ENCODE measurements at regions not wholly inside any gene's neighbourhood (a gene's known extent, or its start where the extent isn't known, plus 50 kb on each side); places are given as distances from the start of the nearest gene placed in this dataset.

- in situ Hi-C loops (cut with HindIII; ENCODE audit: extremely low pct_ligation_motif_present, low pct_unique_long_range_greater_than_20kb) = no loop called here
Measured at GRCh38 chr6:102981490-102982015, 1588.0 kb downstream of the GRIK2 start.

More at GRCh38 chr6:102981490-102982015, 1588.0 kb downstream of the GRIK2 start:
- Histone ChIP-seq H3K9ac (ENCODE audit: insufficient read depth, low read depth, low read length) (no peak overlapping the region), H3K4me1 (ENCODE audit: insufficient read depth, low read length) (no peaks in the 10 kb centered on the region), H3K4me3 (replicated peaks in 1 of 3; ENCODE audit: insufficient read depth in 1 of 3, low read depth in 2 of 3, low read length in 3 of 3) (no peak overlapping the region), H3K27me3 (ENCODE audit: control insufficient read depth in 1 of 2, insufficient read depth in 2 of 2, low read length in 2 of 2) (no peaks in the 10 kb centered on the region), H3K36me3 (replicated peaks in 1 of 2; ENCODE audit: control insufficient read depth in 1 of 2, insufficient read depth in 2 of 2, low read length in 2 of 2) (no peaks in the 10 kb centered on the region), H2AFZ (ENCODE audit: low read length) (no peak overlapping the region), H3K4me2 (ENCODE audit: low read depth, low read length) (no peak overlapping the region), H3K27ac (ENCODE audit: extremely low read length, insufficient read depth, low read length) (no peak overlapping the region), H4K20me1 (ENCODE audit: insufficient read depth, low read length) (no peaks in the 10 kb centered on the region), H3K79me2 (ENCODE audit: insufficient read depth, low read length) (no peaks in the 10 kb centered on the region), H3K9me3 (ENCODE audit: low read length) (no peaks in the 10 kb centered on the region)
- intact Hi-C loops (cut with micrococcal nuclease; ENCODE audit: unreplicated experiment) = no loop called here
- BruUV-seq (replicated peaks) = no TSS peak
- 3% methylated on average over 2 of the region's 2 CpGs for WGBS (ENCODE audit: low lambda C conversion rate)
- ChIA-PET CTCF (ENCODE audit: low intra/inter-chr PET ratio, low total read pairs) (no interaction called here), POLR2A (no interaction called here)
- FAIRE-seq = no peak
- no peak for ATAC-seq
- TF ChIP-seq KDM1A (CRISPR knock-in tag; IDR thresholded peaks at IDR 0.05) = no peak
- no peak for TF ChIP-seq HBP1 (CRISPR knock-in tag; IDR thresholded peaks at IDR 0.05; ENCODE audit: low read depth)
- TF ChIP-seq HNF4G (IDR thresholded peaks at IDR 0.05; ENCODE audit: borderline replicate concordance, low read depth, low read length) = no peak
- no peak for TF ChIP-seq HNF4G (CRISPR knock-in tag; IDR thresholded peaks at IDR 0.05; ENCODE audit: borderline replicate concordance, low read depth)
- no peak for TF ChIP-seq ZNF512B (CRISPR knock-in tag; IDR thresholded peaks at IDR 0.05; ENCODE audit: borderline replicate concordance)
- TF ChIP-seq ZFY (CRISPR knock-in tag; IDR thresholded peaks at IDR 0.05) = no peak
- no peak for DNase-seq (ENCODE audit: low spot score)

Data from HepG2 (cell line).